Activated B cell treated with CpG ODN at 0.5 μM for 24 hours (primary cell): ENCODE measurements at regions not wholly inside any gene's neighbourhood (a gene's known extent, or its start where the extent isn't known, plus 50 kb on each side); places are given as distances from the start of the nearest gene placed in this dataset.
"Not testable (repeated sequence)": the region's sequence is repeated elsewhere in the genome, so short reads cannot be mapped to it uniquely, and the experiment has no call there.

Source experiments
- ATAC-seq: fragments of 200-7000 bp; cut with Tn5 transposase; one replicate; pipeline ENCODE4 v1.10.0; 2021; ENCODE audit warnings: low read depth, mild to moderate bottlenecking, moderate library complexity
- CTCF ChIA-PET: fragments of 350-600 bp; sonication (Branson Sonifier 250); formaldehyde crosslinking; loops from one replicate; lab custom pipeline; 2021; ENCODE audit warnings: antibody characterized with exemption; lab: Charles Lee
- POLR2A ChIA-PET: fragments of 350-600 bp; sonication (Branson Sonifier 250); formaldehyde crosslinking; loops from one replicate; lab custom pipeline; 2021; ENCODE audit warnings: antibody characterized with exemption; lab: Charles Lee
- DNase-seq: peaks from one replicate; pipeline ENCODE4 v3.0.0; 2022
- H3K27ac Mint-ChIP-seq: one replicate; pipeline ENCODE4 v1.8.0; 2020; ENCODE audit warnings: mixed read lengths
- H3K27me3 Mint-ChIP-seq: one replicate; pipeline ENCODE4 v1.8.0; 2021; ENCODE audit warnings: mixed read lengths
- H3K36me3 Mint-ChIP-seq: one replicate; pipeline ENCODE4 v1.8.0; 2021; ENCODE audit warnings: low read depth, mixed read lengths
- H3K4me1 Mint-ChIP-seq: one replicate; pipeline ENCODE4 v1.8.0; 2021; ENCODE audit warnings: mixed read lengths
- H3K4me3 Mint-ChIP-seq: one replicate; pipeline ENCODE4 v1.8.0; 2020; ENCODE audit warnings: mild to moderate bottlenecking, mixed read lengths
- H3K9me3 Mint-ChIP-seq: one replicate; pipeline ENCODE4 v1.8.0; 2020; ENCODE audit warnings: mixed read lengths
- intact Hi-C: fragments of 100-400 bp; cut with micrococcal nuclease; formaldehyde crosslinking; loops from one replicate; pipeline ENCODE4 v1.15.1; 2024
- TF ChIP-seq, protein P1 (sequence below): fragments of 200-600 bp; IDR thresholded peaks from one replicate; pipeline ENCODE4 v1.8.0; 2022; ENCODE audit warnings: antibody characterized with exemption, mild to moderate bottlenecking

GRCh38 chr15:26043018-26043417, 179.9 kb upstream of the ATP10A start:
- H3K9me3 Mint-ChIP-seq = peaks cover 2% of the 10 kb centered on the region
- ChIA-PET CTCF (no interaction called here), POLR2A (no interaction called here)
- ATAC-seq (no peak), DNase-seq (no peak)
- H3K4me3 Mint-ChIP-seq = no peak overlapping the region
- H3K27ac Mint-ChIP-seq = no peak overlapping the region
- peaks cover 9% of the 10 kb centered on the region for H3K27me3 Mint-ChIP-seq
- no peaks in the 10 kb centered on the region for H3K36me3 Mint-ChIP-seq
- TF ChIP-seq, protein P1, sequence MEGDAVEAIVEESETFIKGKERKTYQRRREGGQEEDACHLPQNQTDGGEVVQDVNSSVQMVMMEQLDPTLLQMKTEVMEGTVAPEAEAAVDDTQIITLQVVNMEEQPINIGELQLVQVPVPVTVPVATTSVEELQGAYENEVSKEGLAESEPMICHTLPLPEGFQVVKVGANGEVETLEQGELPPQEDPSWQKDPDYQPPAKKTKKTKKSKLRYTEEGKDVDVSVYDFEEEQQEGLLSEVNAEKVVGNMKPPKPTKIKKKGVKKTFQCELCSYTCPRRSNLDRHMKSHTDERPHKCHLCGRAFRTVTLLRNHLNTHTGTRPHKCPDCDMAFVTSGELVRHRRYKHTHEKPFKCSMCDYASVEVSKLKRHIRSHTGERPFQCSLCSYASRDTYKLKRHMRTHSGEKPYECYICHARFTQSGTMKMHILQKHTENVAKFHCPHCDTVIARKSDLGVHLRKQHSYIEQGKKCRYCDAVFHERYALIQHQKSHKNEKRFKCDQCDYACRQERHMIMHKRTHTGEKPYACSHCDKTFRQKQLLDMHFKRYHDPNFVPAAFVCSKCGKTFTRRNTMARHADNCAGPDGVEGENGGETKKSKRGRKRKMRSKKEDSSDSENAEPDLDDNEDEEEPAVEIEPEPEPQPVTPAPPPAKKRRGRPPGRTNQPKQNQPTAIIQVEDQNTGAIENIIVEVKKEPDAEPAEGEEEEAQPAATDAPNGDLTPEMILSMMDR = no peak
- H3K4me1 Mint-ChIP-seq = no peaks in the 10 kb centered on the region
- intact Hi-C loops = no loop called here

GRCh38 chr15:26038693-26039092, 175.6 kb upstream of the ATP10A start:
- TF ChIP-seq, protein P1 = no peak
- Mint-ChIP-seq H3K36me3 (no peaks in the 10 kb centered on the region), H3K4me3 (no peak overlapping the region), H3K27ac (no peak overlapping the region), H3K9me3 (peaks cover 2% of the 10 kb centered on the region), H3K27me3 (peaks cover 11% of the 10 kb centered on the region), H3K4me1 (no peaks in the 10 kb centered on the region)
- no peak for DNase-seq
- ATAC-seq = no peak
- ChIA-PET CTCF (no interaction called here), POLR2A (no interaction called here)
- intact Hi-C loops = no loop called here

GRCh38 chr15:26037369-26037768, 174.2 kb upstream of the ATP10A start:
- no peaks in the 10 kb centered on the region for H3K36me3 Mint-ChIP-seq

DNA sequence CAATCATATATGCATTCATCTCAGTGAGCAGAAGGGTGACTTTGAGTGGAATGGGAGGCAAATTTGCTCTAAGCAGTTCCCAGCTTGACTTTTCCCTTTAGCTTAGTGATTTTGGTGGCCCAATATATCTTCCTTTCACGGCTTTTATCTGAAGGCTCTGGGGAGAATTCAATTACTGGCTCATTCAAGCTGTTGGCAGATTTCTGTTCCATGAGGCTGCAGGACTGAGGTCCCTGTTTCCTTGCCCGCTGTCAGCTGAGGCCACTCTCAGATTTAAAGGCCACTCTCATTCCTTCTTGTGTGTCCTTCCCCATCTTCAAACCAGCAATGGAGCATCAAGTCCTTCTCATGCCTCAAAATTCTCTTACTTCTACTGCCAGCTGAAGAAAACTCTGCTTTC, 170.4 kb upstream of the ATP10A start:
- CTCF ChIA-PET = no interaction called here
- peaks cover 4% of the 10 kb centered on the region for H3K27me3 Mint-ChIP-seq
- POLR2A ChIA-PET = no interaction called here

More at GRCh38 chr15:26037369-26037768, 174.2 kb upstream of the ATP10A start:
- no peak overlapping the region for H3K4me3 Mint-ChIP-seq
- TF ChIP-seq, protein P1 = no peak
- ChIA-PET CTCF (no interaction called here), POLR2A (no interaction called here)
- H3K27ac Mint-ChIP-seq = no peak overlapping the region
- peaks cover 2% of the 10 kb centered on the region for H3K9me3 Mint-ChIP-seq
- ATAC-seq (no peak), DNase-seq (no peak)
- H3K27me3 Mint-ChIP-seq = peaks cover 10% of the 10 kb centered on the region
- intact Hi-C loops = no loop called here
- H3K4me1 Mint-ChIP-seq = no peaks in the 10 kb centered on the region

DNA sequence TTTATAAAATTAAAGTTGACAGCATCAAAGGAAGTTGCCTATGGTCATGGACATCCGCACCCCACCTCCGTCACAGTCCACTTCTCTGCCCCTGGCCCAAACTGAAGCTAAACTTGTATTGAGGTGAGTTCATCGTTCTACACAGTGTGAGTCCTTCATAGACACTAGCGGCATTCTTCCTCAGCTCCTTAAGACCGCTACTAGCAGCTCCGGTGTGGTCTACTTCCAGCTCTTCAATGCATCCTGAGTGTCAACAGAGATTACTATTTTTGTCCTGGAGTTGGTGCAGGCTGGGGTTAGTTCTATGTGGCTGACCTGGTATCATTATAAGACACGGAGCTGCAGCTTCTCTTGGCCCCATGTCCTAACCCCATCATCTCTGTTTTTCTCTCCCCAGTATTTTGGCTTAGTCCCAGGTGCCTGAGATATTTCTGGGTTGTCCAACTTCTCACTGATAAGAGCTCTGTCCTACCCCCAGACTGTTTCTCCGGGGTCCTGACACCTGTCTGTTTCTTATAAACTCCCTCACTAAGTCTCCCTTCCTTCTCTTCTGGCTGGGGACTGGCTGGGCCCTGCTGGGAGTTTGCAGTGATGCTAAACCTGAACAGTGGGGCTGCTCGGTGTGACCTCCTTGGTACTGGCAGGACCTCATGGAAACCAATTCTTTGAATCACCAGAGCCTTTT, 169.2 kb upstream of the ATP10A start:
- no peaks in the 10 kb centered on the region for H3K36me3 Mint-ChIP-seq
- CTCF ChIA-PET = no interaction called here
- H3K27me3 Mint-ChIP-seq = peaks cover 4% of the 10 kb centered on the region
- intact Hi-C loops = no loop called here
- no peak overlapping the region for H3K4me3 Mint-ChIP-seq
- H3K9me3 Mint-ChIP-seq = no peaks in the 10 kb centered on the region
- POLR2A ChIA-PET = no interaction called here
- no peaks in the 10 kb centered on the region for H3K4me1 Mint-ChIP-seq
- no peak for DNase-seq
- H3K27ac Mint-ChIP-seq = no peak overlapping the region
- ATAC-seq = no peak
- TF ChIP-seq, protein P1 = no peak

More for the DNA sequence above, 170.4 kb upstream of the ATP10A start:
- intact Hi-C loops = no loop called here
- Mint-ChIP-seq H3K4me3 (no peak overlapping the region), H3K27ac (no peak overlapping the region), H3K9me3 (no peaks in the 10 kb centered on the region), H3K36me3 (no peaks in the 10 kb centered on the region), H3K4me1 (no peaks in the 10 kb centered on the region)
- TF ChIP-seq, protein P1 = no peak
- DNase-seq = no peak
- ATAC-seq = no peak

DNA sequence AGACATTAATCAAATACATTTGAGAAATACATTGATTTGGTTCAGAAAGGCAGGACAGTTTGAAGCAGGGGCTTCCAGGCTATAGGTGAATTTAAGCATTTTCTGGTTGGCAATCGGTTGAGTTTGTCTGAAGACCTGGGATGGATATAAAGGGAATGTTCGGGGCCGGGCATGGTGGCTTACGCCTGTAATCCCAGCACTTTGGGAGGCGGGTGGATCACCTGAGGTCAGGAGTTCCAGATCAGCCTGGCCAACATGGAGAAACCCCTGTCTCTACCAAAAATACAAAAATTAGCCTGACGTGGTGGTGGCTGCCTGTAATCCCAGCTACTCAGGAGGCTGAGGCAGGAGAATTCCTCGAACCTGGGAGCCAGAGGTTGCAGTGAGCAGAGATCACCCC, 166.5 kb upstream of the ATP10A start:
- DNase-seq, H3K4me3 Mint-ChIP-seq, H3K27me3 Mint-ChIP-seq, CTCF ChIA-PET, H3K27ac Mint-ChIP-seq, ATAC-seq, intact Hi-C loops, H3K4me1 Mint-ChIP-seq, H3K9me3 Mint-ChIP-seq, H3K36me3 Mint-ChIP-seq, POLR2A ChIA-PET: not testable (repeated sequence)
